Omental fat pad (tissue), 3 donors: ENCODE measurements at regions not wholly inside any gene's neighbourhood (a gene's known extent, or its start where the extent isn't known, plus 50 kb on each side); places are given as distances from the start of the nearest gene placed in this dataset.

Experiments
- ATAC-seq: fragments of 150-250 bp; one replicate; pipeline ENCODE4 v1.9.1; 2016; ENCODE audit warnings: mild to moderate bottlenecking, moderate library complexity; ENCODE audit not compliant: low FRiP score
- DNase-seq: peaks from one replicate; pipeline ENCODE4 v3.0.0-alpha.2; 2019; ENCODE audit warnings: low spot score
- CTCF ChIP-seq, 3 donors: fragments of 450-650 bp; IDR thresholded peaks; one replicate each; pipeline ENCODE4 v1.5.1; 2016 to 2017; ENCODE audit warnings: antibody characterized with exemption in 3 of 3, mild to moderate bottlenecking in 3 of 3, moderate library complexity in 2 of 3

- ATAC-seq (no peak), DNase-seq (no peak)
- no peak for TF ChIP-seq CTCF (IDR thresholded peaks at IDR 0.05)
These were observed 88.9 kb upstream of the ARHGAP29 start for GRCh38 chr1:94326329-94326728.

GRCh38 chr1:94325377-94326302 is 88.3 kb upstream of the ARHGAP29 start:
- no peak for DNase-seq
- peak; percentile 90 for ATAC-seq
- no peak for TF ChIP-seq CTCF (IDR thresholded peaks at IDR 0.05)

GRCh38 chr1:94324178-94324544 is 86.8 kb upstream of the ARHGAP29 start:
- ATAC-seq (no peak), DNase-seq (no peak)
- TF ChIP-seq CTCF (IDR thresholded peaks at IDR 0.05): no peak

- TF ChIP-seq CTCF (IDR thresholded peaks at IDR 0.05): no peak
- no peak for ATAC-seq
- no peak for DNase-seq
These were observed 86.2 kb upstream of the ARHGAP29 start for GRCh38 chr1:94323311-94324177.

- no peak for DNase-seq
- TF ChIP-seq CTCF (IDR thresholded peaks at IDR 0.05): no peak
- ATAC-seq: no peak
These were observed 85.3 kb upstream of the ARHGAP29 start for GRCh38 chr1:94322696-94323095.

- TF ChIP-seq CTCF (IDR thresholded peaks at IDR 0.05): no peak
- ATAC-seq: no peak
- no peak for DNase-seq
These were observed 84.3 kb upstream of the ARHGAP29 start for GRCh38 chr1:94321662-94322061.
